Neural cell (in vitro differentiated cells): ENCODE measurements at regions not wholly inside any gene's neighbourhood (a gene's known extent, or its start where the extent isn't known, plus 50 kb on each side); places are given as distances from the start of the nearest gene placed in this dataset.
A peak's percentile ranks its signal among the peaks of the same experiment; 100 is the strongest.

ENCODE experiments used
- H2AFZ ChIP-seq: fragments of 200-600, 300-800 bp; sonication (generic), shearing (Covaris generic); 2 replicates; pipeline ENCODE4 v1.6.0; 2014; ENCODE audit warnings: low read depth, mild to moderate bottlenecking, antibody characterized with exemption, low read length, moderate library complexity
- H3F3A ChIP-seq: fragments of 200-600 bp; shearing (Covaris generic); 2 replicates; pipeline ENCODE4 v1.6.1; 2016; ENCODE audit warnings: mild to moderate bottlenecking, moderate library complexity, mixed read lengths, antibody characterized with exemption, low read length; ENCODE audit not compliant: insufficient read depth, poor library complexity, severe bottlenecking
- H3K27ac ChIP-seq: fragments of 200-600, 300-800 bp; sonication (generic), shearing (Covaris generic); 2 replicates; pipeline ENCODE4 v1.5.1; 2014; ENCODE audit warnings: mild to moderate bottlenecking, low read length, moderate library complexity
- H3K27me3 ChIP-seq: fragments of 300-800, 200-600 bp; sonication (generic), shearing (Covaris generic); 2 replicates; pipeline ENCODE4 v1.6.0; 2014; ENCODE audit warnings: mild to moderate bottlenecking, low read depth, low read length, moderate library complexity; ENCODE audit not compliant: insufficient read depth
- H3K36me3 ChIP-seq: fragments of 300-800, 200-600 bp; sonication (generic), shearing (Covaris generic); 2 replicates; pipeline ENCODE4 v1.5.1; 2014; ENCODE audit warnings: mild to moderate bottlenecking, antibody characterized with exemption, low read length, moderate library complexity; ENCODE audit not compliant: insufficient read depth
- H3K4me2 ChIP-seq: fragments of 300-800, 200-600 bp; sonication (generic), shearing (Covaris generic); 2 replicates; pipeline ENCODE4 v1.6.0; 2014; ENCODE audit warnings: mild to moderate bottlenecking, low read length
- H3K4me3 ChIP-seq: fragments of 300-800, 200-600 bp; sonication (generic), shearing (Covaris generic); 2 replicates; pipeline ENCODE4 v1.5.1; 2014; ENCODE audit warnings: mild to moderate bottlenecking, low read length, moderate library complexity
- H3K79me2 ChIP-seq: fragments of 200-600 bp; shearing (Covaris generic); replicated peaks from 2 replicates; pipeline ENCODE4 v1.6.0; 2014; ENCODE audit warnings: mild to moderate bottlenecking, low read length, moderate library complexity; ENCODE audit not compliant: insufficient read depth
- H3K9ac ChIP-seq: fragments of 300-800, 200-600 bp; sonication (generic), shearing (Covaris generic); 2 replicates; pipeline ENCODE4 v1.6.1; 2016; ENCODE audit warnings: mild to moderate bottlenecking, low read length, mixed read lengths
- H3K9me2 ChIP-seq: fragments of 200-600 bp; shearing (Covaris generic); 2 replicates; pipeline ENCODE4 v1.6.1; 2016; ENCODE audit warnings: mild to moderate bottlenecking, low read length, mixed read lengths; ENCODE audit not compliant: insufficient read depth
- H3K9me3 ChIP-seq: fragments of 200-600, 300-800 bp; sonication (generic), shearing (Covaris generic); 2 replicates; pipeline ENCODE4 v1.6.1; 2016; ENCODE audit warnings: mild to moderate bottlenecking, mixed run types, low read length, moderate library complexity, mixed read lengths
- H4K20me1 ChIP-seq: fragments of 200-600 bp; shearing (Covaris generic); 2 replicates; pipeline ENCODE4 v1.6.1; 2016; ENCODE audit warnings: mild to moderate bottlenecking, mixed run types; ENCODE audit not compliant: insufficient read depth
- EP300 ChIP-seq: fragments of 450-650 bp; conservative IDR thresholded peaks from 2 replicates; pipeline ENCODE4 v1.6.1; 2014; ENCODE audit warnings: antibody characterized with exemption, mild to moderate bottlenecking, moderate library complexity; ENCODE audit not compliant: poor library complexity, severe bottlenecking
- EZH2 ChIP-seq: fragments of 200-600, 300-800 bp; shearing (Covaris generic), sonication (generic); IDR thresholded peaks from 2 replicates; pipeline ENCODE4 v1.6.1; 2014; ENCODE audit warnings: antibody characterized with exemption, low read length, borderline replicate concordance, mild to moderate bottlenecking; ENCODE audit not compliant: insufficient read depth, poor library complexity, severe bottlenecking
- MXI1 ChIP-seq: fragments of 450-650 bp; conservative IDR thresholded peaks from 2 replicates; pipeline ENCODE4 v1.6.1; 2014; ENCODE audit warnings: antibody characterized with exemption, mild to moderate bottlenecking; ENCODE audit not compliant: poor library complexity, severe bottlenecking
- POLR2AphosphoS5 ChIP-seq: IDR thresholded peaks from 2 replicates; pipeline ENCODE4 v1.6.1; 2012
- SMC3 ChIP-seq: fragments of 450-650 bp; conservative IDR thresholded peaks from 2 replicates; pipeline ENCODE4 v1.6.1; 2014; ENCODE audit warnings: antibody characterized with exemption, mild to moderate bottlenecking, moderate library complexity; ENCODE audit not compliant: poor library complexity
- TAF1 ChIP-seq: IDR thresholded peaks from 2 replicates; pipeline ENCODE4 v1.6.1; 2012; ENCODE audit warnings: low read depth
- TF ChIP-seq, protein P1 (sequence below): fragments of 450-650 bp; IDR thresholded peaks from 2 replicates; pipeline ENCODE4 v1.5.1; 2014; ENCODE audit warnings: antibody characterized with exemption, mild to moderate bottlenecking, moderate library complexity; ENCODE audit not compliant: poor library complexity, severe bottlenecking
- TF ChIP-seq, protein P2 (sequence below): IDR thresholded peaks from 2 replicates; pipeline ENCODE4 v1.6.1; 2012; ENCODE audit warnings: borderline replicate concordance

DNA sequence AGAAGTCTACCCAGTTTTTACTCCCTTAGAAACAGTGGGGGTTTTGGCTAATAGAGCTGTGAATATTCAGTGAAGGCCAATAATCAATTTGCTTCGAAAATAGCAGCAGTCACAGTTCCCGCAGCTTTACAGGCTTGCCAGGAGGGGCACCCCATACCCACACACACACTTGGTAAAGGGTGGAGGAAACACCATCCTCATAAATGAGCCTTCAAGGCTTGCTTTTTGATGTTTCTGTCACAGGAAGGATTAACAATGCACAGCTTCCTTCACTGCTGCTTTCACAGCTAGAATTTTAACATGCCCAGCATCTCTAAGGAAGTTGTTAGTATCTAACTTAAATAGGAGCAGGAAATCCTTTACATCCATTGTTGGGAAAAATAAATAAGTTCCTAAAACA, 1247.5 kb upstream of the C9orf72 start:
- Histone ChIP-seq H3K36me3 (no peaks in the 10 kb centered on the region), H3K79me2 (no peaks in the 10 kb centered on the region)
- TF ChIP-seq, protein P1, sequence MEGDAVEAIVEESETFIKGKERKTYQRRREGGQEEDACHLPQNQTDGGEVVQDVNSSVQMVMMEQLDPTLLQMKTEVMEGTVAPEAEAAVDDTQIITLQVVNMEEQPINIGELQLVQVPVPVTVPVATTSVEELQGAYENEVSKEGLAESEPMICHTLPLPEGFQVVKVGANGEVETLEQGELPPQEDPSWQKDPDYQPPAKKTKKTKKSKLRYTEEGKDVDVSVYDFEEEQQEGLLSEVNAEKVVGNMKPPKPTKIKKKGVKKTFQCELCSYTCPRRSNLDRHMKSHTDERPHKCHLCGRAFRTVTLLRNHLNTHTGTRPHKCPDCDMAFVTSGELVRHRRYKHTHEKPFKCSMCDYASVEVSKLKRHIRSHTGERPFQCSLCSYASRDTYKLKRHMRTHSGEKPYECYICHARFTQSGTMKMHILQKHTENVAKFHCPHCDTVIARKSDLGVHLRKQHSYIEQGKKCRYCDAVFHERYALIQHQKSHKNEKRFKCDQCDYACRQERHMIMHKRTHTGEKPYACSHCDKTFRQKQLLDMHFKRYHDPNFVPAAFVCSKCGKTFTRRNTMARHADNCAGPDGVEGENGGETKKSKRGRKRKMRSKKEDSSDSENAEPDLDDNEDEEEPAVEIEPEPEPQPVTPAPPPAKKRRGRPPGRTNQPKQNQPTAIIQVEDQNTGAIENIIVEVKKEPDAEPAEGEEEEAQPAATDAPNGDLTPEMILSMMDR, result peak; percentile 30
- TF ChIP-seq EP300, result no peak

DNA sequence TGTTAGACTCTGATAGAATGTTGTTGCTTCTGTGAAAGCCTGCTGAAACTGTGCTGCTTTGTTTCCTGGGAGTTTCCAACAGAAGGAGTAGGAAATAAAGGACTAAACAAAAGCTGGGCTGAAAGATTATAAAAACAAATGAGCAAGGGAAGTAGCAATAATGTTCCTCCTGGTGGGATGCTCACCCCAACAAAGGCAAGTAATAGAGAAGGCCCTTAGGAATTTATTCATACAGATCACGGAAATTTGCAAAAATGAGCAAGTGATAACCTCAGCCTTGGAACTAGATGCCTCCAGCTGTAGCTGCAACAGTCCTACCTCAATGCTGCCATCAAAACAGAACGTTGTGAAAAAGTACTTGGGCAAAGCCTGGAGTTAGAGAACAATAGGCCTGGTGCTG, 1248.0 kb upstream of the C9orf72 start:
- H3K27ac ChIP-seq, result no peak overlapping the region
- H2AFZ ChIP-seq, result no peak overlapping the region

More for the DNA sequence above, 1247.5 kb upstream of the C9orf72 start:
- no peaks in the 10 kb centered on the region for H3K27me3 ChIP-seq
- H3K27ac ChIP-seq, result no peak overlapping the region
- H3K9me3 ChIP-seq, result no peaks in the 10 kb centered on the region
- H4K20me1 ChIP-seq, result no peaks in the 10 kb centered on the region
- no peaks in the 10 kb centered on the region for H3F3A ChIP-seq
- H2AFZ ChIP-seq, result no peak overlapping the region
- no peak overlapping the region for H3K4me2 ChIP-seq
- H3K4me3 ChIP-seq, result no peak overlapping the region
- no peaks in the 10 kb centered on the region for H3K9me2 ChIP-seq
- no peak overlapping the region for H3K9ac ChIP-seq

DNA sequence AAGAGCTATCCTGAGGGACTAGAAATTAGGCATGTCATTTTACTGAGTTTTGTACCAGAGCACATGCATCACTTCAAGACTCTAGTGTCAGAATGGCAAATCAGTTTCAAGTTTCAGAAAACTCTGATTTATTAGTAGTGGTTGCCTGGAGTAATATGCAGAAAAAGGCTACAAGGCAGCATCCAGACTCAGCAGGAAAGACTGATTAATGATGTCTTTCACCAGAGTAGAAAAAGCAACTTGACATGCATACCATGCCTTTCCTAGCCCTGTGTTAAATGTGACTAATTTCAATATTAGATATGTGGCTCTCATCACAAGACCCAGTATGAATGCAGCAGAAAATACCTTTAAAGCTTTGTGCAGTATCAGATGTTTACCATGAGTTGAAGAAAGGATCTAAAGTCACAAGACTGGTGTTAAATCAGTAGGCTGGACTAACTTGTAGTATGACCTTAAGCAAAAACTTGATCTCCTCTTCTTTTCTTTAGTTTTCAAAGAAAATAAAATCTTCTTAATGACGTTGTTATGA, 1251.2 kb upstream of the C9orf72 start:
- H4K20me1 ChIP-seq, result no peaks in the 10 kb centered on the region
- no peaks in the 10 kb centered on the region for H3K9me2 ChIP-seq
- no peaks in the 10 kb centered on the region for H3K9me3 ChIP-seq
- H3K9ac ChIP-seq, result no peak overlapping the region
- no peak overlapping the region for H3K27ac ChIP-seq
- H3K27me3 ChIP-seq, result no peaks in the 10 kb centered on the region
- no peaks in the 10 kb centered on the region for H3F3A ChIP-seq
- H3K4me2 ChIP-seq, result no peak overlapping the region
- H3K79me2 ChIP-seq, result no peaks in the 10 kb centered on the region
- H3K4me3 ChIP-seq, result no peak overlapping the region
- H3K36me3 ChIP-seq, result no peaks in the 10 kb centered on the region
- TF ChIP-seq MXI1 (no peak), POLR2AphosphoS5 (no peak), TAF1 (no peak), SMC3 (no peak), EZH2 (no peak)
- TF ChIP-seq, protein P1, result no peak
- TF ChIP-seq, protein P2, sequence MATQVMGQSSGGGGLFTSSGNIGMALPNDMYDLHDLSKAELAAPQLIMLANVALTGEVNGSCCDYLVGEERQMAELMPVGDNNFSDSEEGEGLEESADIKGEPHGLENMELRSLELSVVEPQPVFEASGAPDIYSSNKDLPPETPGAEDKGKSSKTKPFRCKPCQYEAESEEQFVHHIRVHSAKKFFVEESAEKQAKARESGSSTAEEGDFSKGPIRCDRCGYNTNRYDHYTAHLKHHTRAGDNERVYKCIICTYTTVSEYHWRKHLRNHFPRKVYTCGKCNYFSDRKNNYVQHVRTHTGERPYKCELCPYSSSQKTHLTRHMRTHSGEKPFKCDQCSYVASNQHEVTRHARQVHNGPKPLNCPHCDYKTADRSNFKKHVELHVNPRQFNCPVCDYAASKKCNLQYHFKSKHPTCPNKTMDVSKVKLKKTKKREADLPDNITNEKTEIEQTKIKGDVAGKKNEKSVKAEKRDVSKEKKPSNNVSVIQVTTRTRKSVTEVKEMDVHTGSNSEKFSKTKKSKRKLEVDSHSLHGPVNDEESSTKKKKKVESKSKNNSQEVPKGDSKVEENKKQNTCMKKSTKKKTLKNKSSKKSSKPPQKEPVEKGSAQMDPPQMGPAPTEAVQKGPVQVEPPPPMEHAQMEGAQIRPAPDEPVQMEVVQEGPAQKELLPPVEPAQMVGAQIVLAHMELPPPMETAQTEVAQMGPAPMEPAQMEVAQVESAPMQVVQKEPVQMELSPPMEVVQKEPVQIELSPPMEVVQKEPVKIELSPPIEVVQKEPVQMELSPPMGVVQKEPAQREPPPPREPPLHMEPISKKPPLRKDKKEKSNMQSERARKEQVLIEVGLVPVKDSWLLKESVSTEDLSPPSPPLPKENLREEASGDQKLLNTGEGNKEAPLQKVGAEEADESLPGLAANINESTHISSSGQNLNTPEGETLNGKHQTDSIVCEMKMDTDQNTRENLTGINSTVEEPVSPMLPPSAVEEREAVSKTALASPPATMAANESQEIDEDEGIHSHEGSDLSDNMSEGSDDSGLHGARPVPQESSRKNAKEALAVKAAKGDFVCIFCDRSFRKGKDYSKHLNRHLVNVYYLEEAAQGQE, result no peak
- H2AFZ ChIP-seq, result no peak overlapping the region

More for the DNA sequence above, 1248.0 kb upstream of the C9orf72 start:
- H3K9me2 ChIP-seq, result no peaks in the 10 kb centered on the region
- no peaks in the 10 kb centered on the region for H3K36me3 ChIP-seq
- H3K27me3 ChIP-seq, result no peaks in the 10 kb centered on the region
- no peaks in the 10 kb centered on the region for H4K20me1 ChIP-seq
- H3K9ac ChIP-seq, result no peak overlapping the region
- no peaks in the 10 kb centered on the region for H3K9me3 ChIP-seq
- no peak overlapping the region for H3K4me2 ChIP-seq
- H3K79me2 ChIP-seq, result no peaks in the 10 kb centered on the region
- TF ChIP-seq EZH2, result no peak
- no peaks in the 10 kb centered on the region for H3F3A ChIP-seq
- H3K4me3 ChIP-seq, result no peak overlapping the region
